HG03060 (cell line): ENCODE measurements at regions not wholly inside any gene's neighbourhood (a gene's known extent, or its start where the extent isn't known, plus 50 kb on each side); places are given as distances from the start of the nearest gene placed in this dataset.
"Not testable (repeated sequence)": the region's sequence is repeated elsewhere in the genome, so short reads cannot be mapped to it uniquely, and the experiment has no call there.

Experiments
- ATAC-seq: cut with Tn5 transposase; IDR thresholded peaks from one replicate; pipeline ENCODE4 v1.9.1; 2021; ENCODE audit warnings: low read depth, moderate number of reproducible peaks; ENCODE audit not compliant: unreplicated experiment

DNA sequence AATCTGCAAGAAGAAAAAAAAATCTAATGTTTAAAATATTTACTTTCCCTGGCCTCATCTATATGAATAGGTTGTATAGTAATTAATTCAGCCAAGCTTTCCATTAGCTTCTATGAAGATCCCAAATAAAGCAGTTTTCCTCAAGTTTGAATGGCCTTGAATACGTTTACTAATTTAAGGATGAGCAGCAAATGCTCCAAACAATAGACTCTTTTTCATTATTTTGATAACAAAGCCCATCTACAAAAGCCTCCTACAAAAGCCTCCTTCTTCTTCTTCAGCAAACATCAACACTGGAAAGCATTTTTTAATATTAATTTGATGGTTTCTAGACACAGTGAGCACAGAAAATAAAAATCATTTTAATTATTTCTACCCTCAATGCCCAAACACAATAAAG, 1130.3 kb upstream of the CNTN5 start:
- no peak for ATAC-seq

DNA sequence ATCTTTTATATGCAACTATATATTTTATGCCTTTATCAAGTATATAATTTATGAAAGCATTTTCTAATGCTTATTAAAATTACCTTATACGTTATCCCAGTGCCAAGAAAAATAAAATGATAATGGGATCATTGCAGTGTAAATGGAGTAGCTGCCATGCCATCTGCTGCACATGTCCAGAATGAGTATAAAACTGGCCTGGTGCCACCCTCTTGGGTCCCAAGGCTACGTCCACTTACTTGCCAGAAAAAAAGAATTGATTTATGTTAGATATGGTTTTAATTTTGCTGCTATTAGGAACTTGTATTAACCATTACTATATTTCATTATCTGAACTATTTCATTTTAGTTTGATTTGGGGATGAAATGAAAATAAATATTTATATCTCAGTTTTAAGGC, 1127.1 kb upstream of the CNTN5 start:
- no peak for ATAC-seq

DNA sequence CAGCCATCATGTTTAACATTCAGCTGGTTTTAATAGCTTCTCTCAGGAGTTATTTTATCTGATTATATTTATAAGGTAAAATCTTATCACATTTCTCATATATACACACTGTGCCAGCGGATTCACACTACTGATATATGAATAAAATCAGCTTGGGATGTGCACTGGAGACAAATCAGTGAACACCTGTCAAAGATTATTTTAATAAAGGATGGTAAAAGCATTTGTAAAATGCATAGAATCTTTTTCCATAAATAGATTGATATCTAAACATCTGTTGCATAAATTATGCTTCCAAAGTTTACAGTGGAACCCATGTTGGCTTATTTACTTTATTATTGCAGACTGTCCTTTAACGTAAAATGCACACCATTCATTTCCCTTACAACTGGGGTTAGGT, 1125.8 kb upstream of the CNTN5 start:
- ATAC-seq, result no peak

DNA sequence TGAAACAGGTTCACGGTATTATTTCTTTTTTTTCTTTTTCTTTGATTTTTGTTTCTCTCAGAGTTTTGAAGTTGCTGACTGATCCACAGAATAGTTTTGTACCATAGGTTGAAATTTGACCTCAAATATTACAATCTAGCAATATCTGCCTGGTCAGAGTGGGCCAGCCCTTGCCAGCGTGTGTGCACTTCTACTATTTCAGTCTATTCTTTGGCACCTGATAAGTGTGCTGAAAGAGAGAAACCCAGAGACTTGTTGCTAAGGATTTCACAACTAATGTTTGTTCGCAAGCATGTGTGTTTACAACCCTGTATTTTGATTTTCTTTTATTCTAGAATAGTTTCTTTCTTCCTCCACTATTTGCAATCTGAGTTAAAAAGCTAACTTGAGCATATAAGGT, 1125.2 kb upstream of the CNTN5 start:
- no peak for ATAC-seq

DNA sequence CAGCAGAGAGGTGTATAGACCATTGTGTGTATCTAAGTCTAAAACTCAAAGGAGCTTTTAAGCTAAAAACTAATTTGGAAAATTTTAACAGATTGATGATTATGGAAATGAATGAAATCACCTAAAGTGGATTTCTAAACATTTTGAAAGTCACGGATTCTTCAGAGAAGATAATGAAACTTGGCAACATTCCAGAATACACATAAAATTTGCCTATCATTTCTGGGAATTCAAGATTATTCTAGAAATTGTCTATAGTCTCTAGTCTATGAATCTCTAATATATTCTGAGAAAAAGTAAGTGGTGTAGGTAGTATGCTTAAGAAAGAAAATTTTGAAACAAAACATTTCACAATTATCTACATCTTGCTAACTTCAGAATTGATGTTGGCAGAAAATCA, 1117.9 kb upstream of the CNTN5 start:
- no peak for ATAC-seq

DNA sequence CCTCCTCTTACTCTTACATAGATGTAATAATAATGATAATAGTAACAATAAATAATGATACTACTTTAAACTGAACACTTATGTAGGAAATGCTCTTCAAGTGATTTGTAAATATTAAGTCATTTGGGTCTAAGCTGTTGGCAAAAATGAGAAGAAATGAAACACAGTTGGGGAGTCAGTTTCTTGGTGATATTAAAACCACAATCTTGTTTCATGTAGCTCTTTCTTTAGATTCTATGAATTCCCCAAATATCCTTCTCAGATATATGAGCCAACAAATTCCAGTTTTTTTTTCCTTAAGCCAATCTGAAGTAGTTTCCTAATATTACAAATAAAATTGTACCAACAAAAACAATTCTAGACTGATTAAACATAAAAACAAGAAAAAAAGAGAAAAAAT, 1115.6 kb upstream of the CNTN5 start:
- no peak for ATAC-seq

DNA sequence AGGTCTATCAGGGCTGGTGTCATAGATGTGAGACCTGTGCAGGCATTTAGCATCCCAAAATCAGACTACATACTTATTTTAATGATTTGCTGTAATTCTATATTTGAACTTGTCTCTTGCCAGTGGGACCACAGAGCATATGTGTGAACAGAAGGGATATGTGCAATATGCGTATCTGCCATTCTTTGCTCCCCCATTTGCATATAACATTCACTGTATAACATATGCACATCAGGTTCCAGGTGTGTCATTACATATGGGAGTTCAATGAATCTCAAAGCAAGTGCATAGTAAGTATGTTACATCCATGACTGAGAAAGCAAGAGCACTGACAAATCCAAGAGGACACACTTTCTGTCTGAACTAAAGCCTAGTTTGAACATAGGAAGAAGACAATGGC, 1115.1 kb upstream of the CNTN5 start:
- no peak for ATAC-seq

DNA sequence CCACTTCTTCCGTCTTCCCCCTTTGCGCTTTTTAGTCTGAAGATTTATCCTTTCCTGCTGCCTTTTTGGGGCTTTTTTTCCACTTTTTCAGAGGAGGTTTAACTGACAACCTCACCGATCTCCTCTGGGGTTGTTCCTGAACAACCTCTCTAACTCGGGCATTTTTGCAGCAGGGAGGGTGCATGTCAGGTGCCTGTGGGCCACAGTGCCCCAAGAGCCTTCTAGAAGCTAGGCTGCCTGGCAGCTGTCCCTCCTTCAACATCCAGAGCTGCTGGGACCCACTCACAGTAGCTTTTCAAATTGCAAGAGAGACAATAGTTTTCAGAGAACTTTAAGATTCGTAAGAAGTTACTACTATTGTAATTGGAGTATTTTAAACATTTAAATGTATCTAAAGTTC, 1112.4 kb upstream of the CNTN5 start:
- ATAC-seq, result no peak

DNA sequence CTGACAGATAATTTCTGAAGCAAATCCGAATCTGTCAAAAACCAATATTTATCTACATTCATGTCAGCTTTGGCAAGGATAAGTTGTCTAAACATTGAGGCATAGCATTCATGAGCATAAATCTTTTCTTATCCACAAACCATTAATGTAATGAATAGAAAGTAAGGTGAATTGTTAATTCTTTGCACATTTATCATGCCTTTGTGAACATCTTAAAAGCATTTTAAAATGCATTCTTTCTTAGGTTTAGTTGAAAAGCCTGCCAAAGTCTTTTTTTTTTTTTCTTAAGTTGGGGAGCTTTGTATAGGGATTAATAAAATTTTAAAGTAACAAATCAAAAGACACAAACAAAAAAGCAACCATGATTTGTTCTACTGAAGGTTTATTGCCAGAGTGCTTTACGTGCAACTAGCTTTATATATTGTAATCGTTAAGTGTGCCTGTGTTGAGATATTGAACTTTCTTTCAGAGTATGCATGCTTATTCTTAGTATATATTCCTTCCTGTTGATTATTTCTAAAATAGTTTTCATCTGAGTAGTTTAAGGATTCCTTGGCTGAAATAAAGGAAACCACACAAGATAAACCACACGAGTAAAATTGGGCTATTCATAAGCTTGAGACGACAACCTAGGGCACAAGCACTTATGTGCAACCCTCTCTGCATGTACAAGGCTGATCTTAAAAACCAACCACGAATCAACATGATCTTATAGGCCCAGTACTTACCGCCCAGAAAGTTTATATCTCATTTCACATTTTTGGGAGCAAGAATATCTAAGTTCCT, 1110.9 kb upstream of the CNTN5 start:
- ATAC-seq, result no peak

DNA sequence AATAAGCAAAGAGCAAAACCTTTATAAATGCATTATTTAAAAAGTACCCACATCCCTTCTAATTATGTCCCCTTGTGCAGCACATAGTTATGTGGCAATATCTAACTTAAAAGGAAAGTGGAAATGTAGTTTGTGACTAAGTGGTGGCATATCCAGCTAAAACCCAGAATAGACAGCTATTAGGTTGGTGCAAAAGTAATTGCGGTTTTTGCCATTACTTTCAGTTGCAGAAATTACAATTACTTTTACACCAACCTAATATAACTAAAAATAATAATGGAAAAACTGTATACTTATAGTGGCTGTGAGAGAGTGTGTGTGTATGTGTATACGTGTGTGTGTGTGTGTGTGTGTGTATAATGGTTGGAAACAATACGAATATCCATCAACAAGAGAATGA, 1108.1 kb upstream of the CNTN5 start:
- no peak for ATAC-seq

DNA sequence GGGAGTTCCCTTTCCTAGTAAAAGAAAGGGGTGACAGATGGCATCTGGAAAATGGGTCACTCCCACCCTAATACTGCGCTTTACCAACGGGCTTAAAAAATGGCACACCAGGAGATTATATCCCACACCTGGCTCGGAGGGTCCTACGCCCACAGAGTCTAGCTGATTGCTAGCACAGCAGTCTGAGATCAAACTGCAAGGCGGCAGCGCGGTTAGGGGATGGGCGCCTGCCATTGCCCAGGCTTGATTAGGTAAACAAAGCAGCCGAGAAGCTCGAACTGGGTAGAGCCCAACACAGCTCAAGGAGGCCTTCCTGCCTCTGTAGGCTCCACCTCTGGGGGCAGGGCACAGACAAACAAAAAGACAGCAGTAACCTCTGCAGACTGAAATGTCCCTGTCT, 1097.8 kb upstream of the CNTN5 start:
- not testable (repeated sequence) for ATAC-seq

DNA sequence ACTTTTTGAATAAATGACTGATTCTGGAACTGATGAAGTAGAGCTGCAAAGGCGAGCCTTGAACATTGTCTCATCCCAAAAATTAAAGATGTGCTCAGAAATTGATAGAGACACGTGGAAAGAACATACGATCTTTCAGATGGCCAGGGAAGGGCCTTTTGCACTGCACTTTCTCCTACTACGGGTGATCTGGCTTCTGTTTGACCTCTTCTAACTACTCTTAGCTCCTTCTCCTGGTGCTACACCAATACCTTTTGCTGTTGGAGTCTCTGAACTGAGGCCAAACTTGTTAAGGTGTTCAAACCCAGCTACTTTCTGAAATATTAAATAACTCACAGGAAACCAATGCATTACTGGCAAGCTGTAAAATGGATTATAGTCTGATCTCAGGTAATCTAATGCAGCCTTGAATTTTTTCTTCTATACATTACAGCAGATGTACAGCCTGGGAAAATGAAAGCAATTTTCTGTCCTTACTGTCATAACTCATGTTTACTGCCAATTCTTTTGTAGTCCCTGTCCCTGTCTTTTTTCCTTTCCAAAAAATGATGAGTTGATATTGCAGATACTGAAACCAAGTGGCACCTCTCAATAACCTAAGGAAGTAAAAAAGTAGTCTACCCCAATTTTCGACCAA, 1086.1 kb upstream of the CNTN5 start:
- ATAC-seq, result no peak

DNA sequence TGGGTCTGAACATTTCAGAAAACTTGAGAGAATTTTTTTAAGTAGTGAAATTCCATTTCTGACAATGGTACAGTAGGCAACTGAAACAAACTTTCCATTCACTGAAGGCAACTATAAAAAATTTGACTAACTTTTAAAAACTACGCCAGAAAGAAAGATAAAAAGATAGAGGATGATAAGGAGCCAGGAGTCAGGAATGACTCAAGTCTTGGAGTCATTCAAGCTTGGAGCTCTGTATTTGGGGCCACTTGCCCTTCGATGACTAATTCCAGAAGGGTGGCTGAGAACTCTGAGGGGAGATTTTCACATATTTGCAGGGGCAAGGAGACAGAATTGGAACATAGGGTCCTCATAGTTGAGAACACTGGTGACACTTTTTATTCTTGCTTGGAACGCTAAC, 1083.2 kb upstream of the CNTN5 start:
- ATAC-seq, result no peak

DNA sequence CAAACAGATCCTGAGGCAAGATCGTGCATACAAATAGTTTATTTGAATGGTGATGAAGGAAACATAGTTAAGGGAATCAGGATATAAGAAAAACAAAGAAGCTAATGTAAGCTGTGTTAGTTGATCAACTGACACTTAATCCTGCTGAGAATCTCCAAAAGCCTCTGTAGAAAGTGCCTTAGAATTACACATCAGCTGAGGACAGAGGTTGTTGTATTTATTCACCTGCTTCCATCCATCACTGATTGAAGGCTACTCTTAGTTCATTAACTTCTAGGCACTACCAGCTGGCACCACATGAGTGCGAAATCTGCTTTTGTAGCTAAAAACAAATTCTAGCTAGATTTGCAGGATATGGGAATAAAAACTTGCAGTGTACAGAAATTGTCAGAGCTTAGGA, 1082.0 kb upstream of the CNTN5 start:
- ATAC-seq, result no peak

DNA sequence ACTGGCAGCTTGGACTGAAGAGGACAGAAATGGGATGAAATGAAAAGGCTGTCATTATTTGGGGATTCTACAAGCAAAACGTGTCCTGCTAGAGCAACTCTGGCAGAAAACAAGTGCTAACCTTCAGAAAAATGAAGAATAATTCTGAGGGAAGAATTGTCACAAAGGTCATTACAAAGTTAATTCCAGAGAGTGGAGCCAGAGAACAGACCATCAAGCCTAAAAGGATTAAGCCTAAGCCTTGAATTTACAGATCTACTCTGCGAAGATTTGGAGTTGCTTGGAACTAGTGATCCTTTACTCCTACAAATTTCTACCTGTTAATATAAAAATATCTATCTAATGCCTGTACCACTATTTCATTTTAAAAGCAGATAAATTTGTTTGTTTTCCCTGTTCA, 1077.3 kb upstream of the CNTN5 start:
- no peak for ATAC-seq

DNA sequence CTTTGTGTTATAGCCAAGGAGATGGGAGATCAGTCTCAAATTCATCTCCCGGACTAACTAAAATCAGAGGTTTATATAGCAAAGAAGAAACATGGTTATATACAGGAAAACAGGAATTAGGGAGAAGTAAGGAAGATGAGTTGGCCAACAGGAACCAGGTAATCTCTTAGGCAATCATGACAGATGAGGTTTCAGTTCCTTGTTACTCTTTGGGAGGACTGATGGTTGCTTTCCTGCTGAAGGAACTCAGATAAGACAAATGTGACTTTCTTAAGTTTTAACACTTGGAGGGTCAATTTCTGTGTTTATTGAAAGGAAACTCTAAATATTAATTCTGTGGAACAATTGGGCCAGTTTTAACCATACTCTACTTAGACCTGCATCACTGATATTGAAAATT, 1072.0 kb upstream of the CNTN5 start:
- ATAC-seq, result no peak

DNA sequence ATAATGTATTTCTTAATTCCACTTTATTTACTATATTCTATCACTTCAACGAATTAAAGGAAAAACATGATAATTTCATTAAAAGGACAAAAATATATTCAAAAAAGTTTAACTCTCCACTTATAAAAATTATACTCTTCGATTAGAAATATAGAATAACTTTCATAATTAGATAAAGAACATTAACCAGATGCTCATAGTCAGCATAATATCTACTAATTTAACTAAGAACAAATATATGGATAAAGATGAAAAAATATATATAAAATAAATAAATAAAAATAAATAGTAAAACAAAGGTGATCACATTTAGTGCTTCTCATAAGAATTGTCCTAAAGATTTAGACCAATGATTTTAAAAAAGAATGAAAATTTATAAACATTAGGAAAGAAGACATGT, 1065.2 kb upstream of the CNTN5 start:
- no peak for ATAC-seq

DNA sequence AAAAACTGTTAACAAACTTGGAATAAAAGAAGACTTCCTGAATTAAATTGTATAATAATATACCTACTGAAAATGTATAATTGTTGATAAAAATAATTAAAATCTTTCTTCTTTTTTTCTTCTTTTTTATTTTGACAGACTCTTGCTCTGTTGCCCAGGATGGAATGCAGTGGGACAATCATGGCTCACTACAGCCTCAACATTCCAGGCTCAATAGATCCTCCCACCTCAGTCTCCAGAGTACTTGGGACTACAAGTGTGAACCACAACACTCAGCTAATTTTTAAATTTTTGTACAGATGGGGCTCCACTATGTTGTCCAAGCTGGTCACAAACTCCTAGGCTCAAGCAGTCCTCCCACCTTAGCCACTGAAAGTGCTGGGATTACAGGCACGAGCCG, 1063.8 kb upstream of the CNTN5 start:
- no peak for ATAC-seq

DNA sequence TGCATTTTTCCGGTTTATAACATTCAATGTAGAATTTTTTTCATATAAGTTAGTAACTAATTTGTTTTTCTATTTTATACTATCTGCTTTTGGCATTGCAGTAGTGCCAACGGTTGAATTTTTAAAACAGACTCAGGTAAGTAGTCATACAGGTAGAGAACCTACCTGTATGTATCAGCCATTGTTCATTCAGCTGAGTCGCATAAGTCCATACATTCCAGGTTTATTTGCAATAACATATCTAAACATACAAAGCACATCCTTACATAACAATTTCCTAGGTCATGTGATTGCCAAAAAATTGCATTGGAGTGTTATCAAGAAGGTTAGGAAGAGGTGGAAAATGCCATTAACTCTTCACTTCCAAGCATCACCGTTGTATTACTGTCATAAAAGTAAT, 1059.3 kb upstream of the CNTN5 start:
- ATAC-seq, result no peak

DNA sequence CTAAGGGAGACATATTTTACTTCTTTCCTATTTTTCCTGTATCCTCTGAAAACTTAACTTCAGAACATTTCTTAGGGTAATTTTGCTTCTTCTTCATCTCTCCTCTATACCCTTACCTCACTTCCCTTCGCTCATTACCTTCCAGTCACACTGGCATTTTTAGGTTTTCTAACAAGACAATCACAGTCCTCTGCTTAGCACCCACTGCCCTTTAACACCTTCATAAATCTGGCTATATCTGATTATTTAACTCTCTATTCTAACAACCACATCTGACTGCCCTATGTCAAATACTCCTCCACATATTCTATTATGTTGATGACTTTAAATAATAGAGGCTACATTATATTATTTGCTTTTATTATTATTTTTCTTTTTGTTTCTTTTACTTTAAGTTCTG, 1058.0 kb upstream of the CNTN5 start:
- ATAC-seq, result no peak

DNA sequence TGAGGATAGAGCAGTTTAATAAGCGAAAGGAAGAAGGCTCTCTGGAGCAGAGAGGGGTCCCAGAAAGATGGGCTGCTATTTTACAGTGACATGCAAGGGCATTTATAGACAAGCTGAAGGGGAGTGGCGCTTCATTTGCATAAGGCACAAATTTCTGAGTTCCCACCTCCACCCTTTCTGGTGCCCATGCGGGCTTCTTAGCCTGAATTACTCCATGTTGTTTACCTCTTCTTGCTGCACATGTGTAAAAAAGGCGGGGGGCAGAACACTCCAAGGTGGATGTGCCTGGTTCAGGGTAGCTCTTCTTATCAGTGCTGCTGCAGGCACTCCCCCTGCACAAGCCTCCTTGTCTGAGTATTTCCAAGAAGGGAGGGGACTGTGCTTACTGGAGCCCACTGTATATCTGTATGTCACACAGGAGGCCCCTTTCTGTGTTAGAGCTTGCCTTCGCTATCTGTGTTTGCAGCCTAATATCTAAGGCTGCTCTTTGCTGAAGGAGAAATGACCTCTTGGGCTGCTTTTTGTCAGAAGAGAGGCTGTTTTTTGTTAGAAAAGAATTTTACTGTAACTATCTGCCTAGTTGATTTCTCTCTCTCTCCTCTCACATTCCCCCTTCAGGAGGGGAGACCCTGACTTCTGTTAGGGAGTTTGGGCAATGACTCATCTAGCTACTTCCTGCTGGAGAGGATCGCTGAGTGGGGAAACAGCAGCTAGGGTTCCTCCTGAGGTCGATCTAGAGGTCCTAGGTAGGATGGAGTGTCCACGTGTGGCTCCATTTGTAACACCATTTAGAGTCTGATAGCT, 1057.0 kb upstream of the CNTN5 start:
- ATAC-seq, result no peak
